Activated T-helper 1 cell treated with anti-CD3 and anti-CD28 coated beads, Interleukin-12 subunit alpha, Interleukin-12 subunit beta, Interleukin-2, Interleukin-4 antibody, amounts not matched to agents 30 ng/mL and 10 ng/mL and 1 ng/mL, durations not matched to agents 14 hours and 24 hours and 36 hours (primary cell): ENCODE measurements at regions not wholly inside any gene's neighbourhood (a gene's known extent, or its start where the extent isn't known, plus 50 kb on each side); places are given as distances from the start of the nearest gene placed in this dataset.

Experiments
- DNase-seq: peaks from one replicate; pipeline ENCODE4 v3.0.0; 2021; ENCODE audit warnings: low spot score
- H3K27ac Mint-ChIP-seq: one replicate; pipeline ENCODE4 v1.8.0; 2021; ENCODE audit warnings: mild to moderate bottlenecking, mixed read lengths
- H3K27me3 Mint-ChIP-seq: one replicate; pipeline ENCODE4 v1.8.0; 2022; ENCODE audit warnings: mild to moderate bottlenecking, moderate library complexity, mixed read lengths; ENCODE audit not compliant: insufficient read depth
- H3K36me3 Mint-ChIP-seq: one replicate; pipeline ENCODE4 v1.8.0; 2021; ENCODE audit warnings: low read depth, mixed read lengths
- H3K4me1 Mint-ChIP-seq: one replicate; pipeline ENCODE4 v1.8.0; 2021; ENCODE audit warnings: low read depth, mixed read lengths
- H3K4me3 Mint-ChIP-seq: one replicate; pipeline ENCODE4 v1.8.0; 2021; ENCODE audit warnings: mild to moderate bottlenecking, moderate library complexity, mixed read lengths
- H3K9me3 Mint-ChIP-seq: one replicate; pipeline ENCODE4 v1.8.0; 2021; ENCODE audit warnings: mixed read lengths
- intact Hi-C: fragments of 100-400 bp; cut with micrococcal nuclease; formaldehyde crosslinking; loops from one replicate; pipeline ENCODE4 v1.15.1; 2024

DNA sequence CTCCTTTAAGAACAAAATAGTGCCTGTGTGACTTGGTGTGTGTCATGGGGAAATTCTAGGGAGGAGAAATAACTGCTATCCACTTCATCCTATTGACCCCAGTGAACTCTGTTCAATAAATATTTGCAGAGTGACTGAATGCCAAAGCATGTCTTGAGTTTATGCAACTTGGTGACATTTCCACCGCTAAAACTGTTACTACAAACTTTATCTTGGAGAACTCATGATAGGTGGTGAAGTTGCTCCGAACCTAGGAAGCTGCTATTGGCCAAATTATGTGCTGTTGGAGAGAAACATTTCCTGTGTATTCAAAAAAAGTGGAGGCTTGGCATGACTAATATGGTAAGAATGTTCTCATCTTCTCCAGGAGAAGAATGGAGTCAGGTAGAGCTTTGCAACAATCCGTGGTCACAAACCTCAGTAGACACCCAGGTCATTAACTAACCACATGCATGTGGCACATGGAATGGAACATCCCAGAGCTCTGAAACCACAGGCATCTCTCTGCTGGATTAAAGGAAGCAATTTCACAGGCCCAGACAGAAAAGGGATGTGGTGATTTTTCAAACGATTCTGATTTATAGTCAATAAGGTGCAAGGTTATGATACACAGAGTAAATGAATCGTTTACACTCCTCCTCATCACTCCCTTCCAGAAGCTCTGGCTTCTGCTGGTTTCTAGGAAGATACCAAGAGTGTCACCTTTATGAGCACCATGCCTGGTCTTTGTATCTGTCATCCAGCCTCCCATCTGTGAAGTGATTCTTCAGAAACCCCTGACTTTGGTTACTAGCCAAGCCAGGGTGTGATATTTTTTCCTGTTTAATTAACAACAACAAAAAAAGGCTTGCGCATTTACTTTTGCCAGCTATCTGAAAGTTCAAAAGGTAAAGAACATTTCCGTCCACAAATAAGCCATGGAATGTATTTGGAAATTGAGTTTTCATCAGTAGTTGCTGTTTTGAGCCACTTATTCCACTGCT lies 361.1 kb downstream of the TGFB2 start:
- no peaks in the 10 kb centered on the region for H3K27me3 Mint-ChIP-seq
- intact Hi-C loops: no loop called here

DNA sequence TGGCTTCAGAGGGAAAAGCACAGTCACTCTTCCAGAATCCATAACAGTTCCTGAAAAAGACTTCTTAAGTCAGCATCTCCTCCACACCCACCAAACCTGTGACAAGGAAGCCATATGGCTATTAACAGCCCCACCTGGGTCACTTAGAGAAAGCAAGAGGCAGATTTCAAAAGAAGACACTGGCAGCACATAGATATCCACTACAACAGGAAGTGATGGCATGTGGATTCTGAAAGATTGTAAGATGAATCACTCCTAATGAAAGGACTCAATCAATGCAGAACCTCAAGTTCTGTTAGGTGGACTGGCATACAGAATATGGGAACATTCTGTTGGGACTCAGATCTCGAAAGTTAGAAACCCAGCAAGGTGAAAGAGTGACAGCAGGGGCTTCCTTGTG lies 365.9 kb downstream of the TGFB2 start:
- no peak overlapping the region for H3K27ac Mint-ChIP-seq
- intact Hi-C loops: no loop called here
- no peaks in the 10 kb centered on the region for H3K4me1 Mint-ChIP-seq
- peaks cover 3% of the 10 kb centered on the region for H3K9me3 Mint-ChIP-seq
- no peaks in the 10 kb centered on the region for H3K27me3 Mint-ChIP-seq
- no peak for DNase-seq
- no peaks in the 10 kb centered on the region for H3K36me3 Mint-ChIP-seq
- H3K4me3 Mint-ChIP-seq: no peak overlapping the region

More for the DNA sequence above, 361.1 kb downstream of the TGFB2 start:
- Mint-ChIP-seq H3K36me3 (no peaks in the 10 kb centered on the region), H3K27ac (no peak overlapping the region), H3K4me1 (no peaks in the 10 kb centered on the region), H3K4me3 (no peak overlapping the region), H3K9me3 (peaks cover 3% of the 10 kb centered on the region)
- no peak for DNase-seq

DNA sequence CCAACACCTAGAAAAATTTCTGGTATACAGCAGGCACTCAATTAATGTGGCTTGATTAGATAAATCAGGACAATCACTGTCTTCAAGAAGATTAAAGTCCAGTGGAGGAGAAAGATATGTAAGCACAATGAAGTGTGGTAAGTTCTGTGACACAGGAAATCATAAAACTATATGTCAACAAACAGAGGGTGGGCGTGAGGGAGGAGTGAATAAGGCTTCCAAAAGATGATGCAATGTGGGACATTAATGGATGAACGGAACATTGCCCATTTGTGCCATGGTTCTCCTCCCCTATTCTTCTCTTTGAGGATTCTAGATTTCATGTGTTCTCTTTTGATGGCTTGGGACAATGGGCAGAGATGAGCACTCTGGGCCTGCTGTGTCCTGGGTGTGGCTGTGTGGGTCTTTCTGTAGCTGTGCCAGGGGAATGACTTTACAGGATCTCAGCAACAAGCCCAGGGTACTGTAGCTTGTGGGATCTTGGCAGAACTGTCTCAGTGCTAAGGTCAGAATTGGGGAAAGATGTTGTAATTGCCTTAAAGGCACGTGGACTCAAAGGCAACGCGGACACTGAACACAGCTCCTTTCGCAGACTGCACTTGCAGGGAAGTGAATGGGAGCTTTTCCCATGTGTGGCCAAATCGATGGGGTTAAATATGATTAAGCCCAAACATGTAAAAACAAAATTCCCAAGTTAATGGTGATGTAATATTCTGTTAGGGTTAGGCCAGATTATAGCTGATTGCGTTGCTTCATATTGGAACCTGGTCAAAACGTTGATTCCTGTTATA lies 366.9 kb downstream of the TGFB2 start:
- H3K27me3 Mint-ChIP-seq: no peaks in the 10 kb centered on the region
- intact Hi-C loops: no loop called here
- no peaks in the 10 kb centered on the region for H3K36me3 Mint-ChIP-seq
- no peak for DNase-seq
- no peak overlapping the region for H3K27ac Mint-ChIP-seq
- no peak overlapping the region for H3K4me3 Mint-ChIP-seq
- H3K4me1 Mint-ChIP-seq: no peaks in the 10 kb centered on the region
- peaks cover 3% of the 10 kb centered on the region for H3K9me3 Mint-ChIP-seq

DNA sequence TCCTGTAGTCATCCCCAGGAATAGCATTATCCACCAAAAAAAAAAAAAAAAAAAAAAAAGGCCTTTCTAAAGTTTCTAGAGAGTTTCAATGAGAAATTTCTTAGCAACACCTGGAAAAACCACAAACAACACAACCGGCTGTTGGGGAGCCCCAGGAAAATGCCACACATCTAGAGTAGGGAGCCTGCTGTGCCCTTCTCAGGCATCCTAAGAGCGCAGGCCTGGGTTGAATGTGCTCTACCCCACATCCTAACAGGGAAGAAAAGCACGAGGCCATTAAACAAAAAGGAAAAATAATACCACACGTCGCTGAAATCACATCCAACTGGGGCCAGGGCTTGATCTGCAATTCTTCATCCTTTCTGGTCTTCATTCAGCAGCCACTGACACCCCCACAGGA lies 367.5 kb downstream of the TGFB2 start:
- Mint-ChIP-seq H3K36me3 (no peaks in the 10 kb centered on the region), H3K4me3 (no peak overlapping the region), H3K4me1 (no peaks in the 10 kb centered on the region), H3K27ac (no peak overlapping the region), H3K27me3 (no peaks in the 10 kb centered on the region), H3K9me3 (peaks cover 3% of the 10 kb centered on the region)
- intact Hi-C loops: no loop called here
- no peak for DNase-seq

DNA sequence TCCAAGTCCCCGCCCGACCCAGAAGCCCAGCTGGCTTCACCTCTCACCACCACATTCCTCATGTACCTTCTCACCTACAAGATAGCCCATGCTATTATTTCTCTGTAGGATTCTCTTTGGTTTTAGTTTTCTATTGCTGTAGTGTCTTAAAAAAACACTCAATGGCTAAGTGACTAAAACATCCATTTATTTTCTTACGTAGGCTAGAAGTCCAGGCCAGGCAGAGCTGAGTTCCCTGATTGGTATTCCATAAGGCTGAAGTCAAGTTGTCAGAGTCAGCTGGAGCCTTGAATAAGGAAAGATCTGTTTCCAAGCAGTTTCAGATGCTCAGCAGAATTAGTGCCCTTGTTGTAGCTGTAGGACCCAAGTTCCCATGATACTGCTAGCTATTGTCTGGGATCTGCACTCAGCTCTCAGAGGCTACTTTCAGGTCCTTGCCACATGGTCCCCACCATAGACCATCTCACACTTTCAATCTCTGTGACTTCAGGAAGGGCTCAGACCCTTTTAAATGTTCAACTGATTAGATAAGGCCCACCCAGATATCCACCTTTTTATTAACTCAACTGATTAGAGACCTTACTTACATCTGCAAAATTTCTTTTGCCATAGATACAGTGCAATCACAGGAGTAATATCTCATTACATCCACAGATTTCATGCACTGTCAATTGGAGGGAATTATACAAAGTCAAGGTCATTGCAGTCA lies 371.0 kb downstream of the TGFB2 start:
- DNase-seq: no peak
- no peak overlapping the region for H3K27ac Mint-ChIP-seq
- no peaks in the 10 kb centered on the region for H3K36me3 Mint-ChIP-seq
- intact Hi-C loops: no loop called here
- H3K4me3 Mint-ChIP-seq: no peak overlapping the region
- no peaks in the 10 kb centered on the region for H3K27me3 Mint-ChIP-seq
- H3K9me3 Mint-ChIP-seq: no peaks in the 10 kb centered on the region
- H3K4me1 Mint-ChIP-seq: no peaks in the 10 kb centered on the region

DNA sequence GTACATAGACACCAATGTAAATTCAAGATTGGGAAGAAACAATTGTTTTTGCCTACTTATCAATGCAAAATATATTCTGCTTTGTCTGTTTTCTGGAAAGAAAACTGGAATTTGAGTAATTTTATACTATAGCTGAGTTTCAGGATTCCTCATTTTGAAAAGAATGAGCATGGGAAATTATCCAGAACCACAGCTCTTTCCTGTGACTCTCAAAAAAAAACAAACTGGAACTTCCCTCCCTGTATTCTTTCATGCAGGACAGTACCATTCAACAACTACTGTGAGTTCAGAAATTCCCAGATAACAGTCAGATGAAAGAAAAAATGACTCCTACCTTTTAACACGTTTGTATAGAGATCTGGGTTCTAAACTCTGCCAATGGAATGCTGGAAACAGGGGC lies 372.4 kb downstream of the TGFB2 start:
- intact Hi-C loops: no loop called here
- Mint-ChIP-seq H3K36me3 (no peaks in the 10 kb centered on the region), H3K27ac (no peak overlapping the region), H3K27me3 (no peaks in the 10 kb centered on the region), H3K4me1 (no peaks in the 10 kb centered on the region), H3K9me3 (no peaks in the 10 kb centered on the region), H3K4me3 (no peak overlapping the region)
- no peak for DNase-seq

DNA sequence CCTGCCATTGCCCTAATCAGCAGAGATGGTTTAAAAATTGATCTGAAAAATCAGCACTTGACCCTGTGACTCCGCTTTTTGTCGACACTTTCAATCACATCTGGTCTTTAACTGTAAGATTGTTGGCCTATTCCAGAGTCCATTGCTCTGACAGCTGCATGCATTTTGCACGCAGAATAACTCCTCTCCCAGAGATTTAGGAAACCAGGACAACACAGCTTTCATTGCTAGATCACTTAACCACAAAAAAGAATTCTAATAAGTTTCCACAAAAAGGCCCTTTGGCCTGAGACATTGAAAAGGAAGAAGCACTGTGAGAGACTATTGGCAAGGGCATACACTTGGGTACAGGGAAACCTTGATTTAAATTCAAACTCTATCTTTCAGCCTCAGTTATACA lies 373.1 kb downstream of the TGFB2 start:
- no peaks in the 10 kb centered on the region for H3K36me3 Mint-ChIP-seq
- H3K27me3 Mint-ChIP-seq: no peaks in the 10 kb centered on the region
- H3K27ac Mint-ChIP-seq: no peak overlapping the region
- H3K4me3 Mint-ChIP-seq: no peak overlapping the region
- no peaks in the 10 kb centered on the region for H3K4me1 Mint-ChIP-seq
- DNase-seq: no peak
- H3K9me3 Mint-ChIP-seq: no peaks in the 10 kb centered on the region
- intact Hi-C loops: no loop called here

DNA sequence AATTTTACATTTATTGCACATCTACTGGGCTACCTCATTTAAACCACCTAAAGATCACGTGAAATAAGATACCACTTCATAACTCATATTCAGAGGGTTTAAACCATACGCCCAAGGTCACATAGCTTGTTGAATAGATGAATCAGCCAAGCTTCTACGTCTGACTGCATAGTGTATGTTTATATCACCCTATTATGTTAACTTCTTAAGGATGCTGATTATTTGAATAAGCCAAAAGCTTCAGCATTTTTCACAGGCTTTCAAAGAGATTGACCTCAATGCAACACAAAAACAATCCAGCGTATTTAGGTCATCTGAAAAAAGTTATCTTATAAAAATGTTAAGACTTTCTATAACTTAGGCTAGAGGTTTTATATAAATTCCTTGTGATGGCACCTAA lies 373.8 kb downstream of the TGFB2 start:
- Mint-ChIP-seq H3K27me3 (no peaks in the 10 kb centered on the region), H3K4me1 (no peaks in the 10 kb centered on the region), H3K9me3 (no peaks in the 10 kb centered on the region), H3K36me3 (no peaks in the 10 kb centered on the region), H3K27ac (no peak overlapping the region), H3K4me3 (no peak overlapping the region)
- no peak for DNase-seq
- intact Hi-C loops: no loop called here

DNA sequence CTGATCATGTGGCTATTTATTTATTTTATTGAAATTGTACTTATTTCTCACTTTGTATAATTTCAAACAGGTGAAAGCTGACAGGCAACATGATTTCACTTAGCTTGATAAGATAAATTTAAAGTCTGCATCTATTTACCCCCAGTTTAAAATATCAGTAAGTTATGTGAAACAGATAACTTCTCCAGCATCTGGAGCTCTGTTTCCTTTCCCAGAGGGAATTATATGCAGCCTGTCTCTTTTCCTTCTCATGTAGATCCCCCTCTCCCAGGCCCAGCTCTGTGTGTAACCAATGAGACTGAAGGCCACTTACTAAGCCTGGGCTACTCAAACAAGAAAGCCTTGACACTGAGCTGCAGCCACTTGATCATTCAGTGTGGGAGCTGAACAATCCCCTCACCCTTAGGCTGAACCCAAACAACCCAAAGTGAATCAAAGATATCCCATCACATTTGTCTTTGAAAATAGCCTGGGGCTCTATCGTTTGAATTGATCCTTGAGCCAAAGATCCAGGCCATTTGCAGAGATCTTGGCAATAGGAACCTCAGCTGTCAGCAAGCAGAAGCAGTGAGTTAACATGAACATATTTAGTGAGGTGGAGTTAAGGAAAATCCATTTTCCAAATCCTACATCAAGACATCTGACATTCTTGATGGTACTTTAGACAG lies 383.9 kb downstream of the TGFB2 start:
- no peaks in the 10 kb centered on the region for H3K27me3 Mint-ChIP-seq
- no peak overlapping the region for H3K27ac Mint-ChIP-seq
- no peaks in the 10 kb centered on the region for H3K36me3 Mint-ChIP-seq
- H3K4me1 Mint-ChIP-seq: no peaks in the 10 kb centered on the region
- H3K9me3 Mint-ChIP-seq: no peaks in the 10 kb centered on the region
- H3K4me3 Mint-ChIP-seq: no peak overlapping the region
- DNase-seq: no peak
- intact Hi-C loops: no loop called here

DNA sequence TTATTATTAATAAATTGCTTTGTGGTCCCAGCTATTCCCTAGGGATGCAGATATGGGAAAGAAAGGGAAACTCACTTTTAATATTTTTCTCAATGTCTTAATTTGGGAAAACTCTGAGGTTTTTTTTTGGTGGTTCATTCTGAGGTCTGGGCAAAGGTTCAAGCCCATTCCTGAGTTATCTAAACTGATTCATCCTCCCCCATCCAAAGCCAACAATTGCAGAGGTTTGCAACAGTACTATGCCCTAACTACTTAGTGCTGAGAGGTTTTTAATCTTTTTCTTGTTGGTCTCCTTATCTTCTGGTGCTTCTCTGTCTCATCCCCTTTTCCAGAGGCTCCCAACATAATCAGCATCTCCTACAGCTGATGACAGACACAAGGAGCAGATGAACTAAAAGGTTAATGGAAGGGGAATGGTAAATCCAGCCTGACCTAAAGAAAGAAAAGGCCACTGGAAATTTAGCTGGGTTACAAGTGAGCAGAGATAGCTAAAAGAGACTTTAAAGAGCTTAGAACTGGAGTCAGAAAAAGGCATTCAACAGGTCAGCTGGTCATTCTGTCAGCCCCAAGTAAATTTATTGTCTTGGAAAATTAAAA lies 390.4 kb downstream of the TGFB2 start:
- Mint-ChIP-seq H3K4me3 (no peak overlapping the region), H3K4me1 (no peaks in the 10 kb centered on the region)

DNA sequence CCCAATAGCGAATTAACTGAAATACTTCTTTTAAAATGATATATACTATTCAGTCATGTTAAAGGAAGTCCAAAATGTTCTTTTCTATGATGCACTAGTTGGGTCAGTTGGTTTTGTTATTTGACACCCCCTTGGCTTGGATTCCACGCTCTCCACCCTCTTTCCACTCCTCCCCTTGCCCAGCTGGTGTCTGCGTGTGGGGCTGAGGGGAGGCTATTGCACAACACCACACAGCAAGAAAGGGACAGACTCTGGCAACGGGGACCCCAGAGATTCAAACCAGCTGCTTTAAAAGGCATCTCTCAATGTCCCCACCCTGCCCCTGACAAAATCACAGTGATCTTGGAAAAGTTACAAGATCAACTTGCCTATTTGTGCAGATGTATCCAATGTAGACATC lies 394.3 kb downstream of the TGFB2 start:
- Mint-ChIP-seq H3K27me3 (no peaks in the 10 kb centered on the region), H3K9me3 (peaks cover 6% of the 10 kb centered on the region), H3K27ac (no peak overlapping the region), H3K4me3 (no peak overlapping the region), H3K36me3 (no peaks in the 10 kb centered on the region), H3K4me1 (no peaks in the 10 kb centered on the region)
- no peak for DNase-seq
- intact Hi-C loops: no loop called here

More for the DNA sequence above, 390.4 kb downstream of the TGFB2 start:
- no peaks in the 10 kb centered on the region for H3K36me3 Mint-ChIP-seq
- H3K9me3 Mint-ChIP-seq: no peaks in the 10 kb centered on the region
- H3K27me3 Mint-ChIP-seq: no peaks in the 10 kb centered on the region
- intact Hi-C loops: no loop called here
- no peak overlapping the region for H3K27ac Mint-ChIP-seq
- DNase-seq: no peak

DNA sequence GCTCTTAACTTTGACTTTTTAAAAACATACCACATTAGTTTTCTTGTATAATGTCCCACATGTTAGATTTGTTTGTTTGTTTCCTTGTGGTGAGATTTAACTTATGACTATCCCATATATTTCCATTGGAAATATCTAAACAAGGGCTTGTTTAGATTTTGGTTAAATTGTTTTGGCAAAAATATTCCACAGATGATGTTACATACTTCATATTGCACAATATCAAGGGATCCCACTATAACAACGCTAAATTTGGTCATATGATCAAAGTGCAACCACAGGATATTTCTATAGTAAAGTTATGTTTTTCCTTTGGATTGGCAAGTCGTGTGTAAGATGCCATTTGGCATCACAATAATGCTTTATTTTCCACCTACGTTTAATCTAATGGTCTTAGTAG lies 396.7 kb downstream of the TGFB2 start:
- intact Hi-C loops: no loop called here
- DNase-seq: no peak
- Mint-ChIP-seq H3K36me3 (no peaks in the 10 kb centered on the region), H3K9me3 (peaks cover 9% of the 10 kb centered on the region), H3K27ac (no peak overlapping the region), H3K4me3 (no peak overlapping the region), H3K4me1 (no peaks in the 10 kb centered on the region), H3K27me3 (no peaks in the 10 kb centered on the region)
